NCI-H2196 (cell line): ENCODE measurements at regions not wholly inside any gene's neighbourhood (a gene's known extent, or its start where the extent isn't known, plus 50 kb on each side); places are given as distances from the start of the nearest gene placed in this dataset.
A peak's percentile ranks its signal among the peaks of the same experiment; 100 is the strongest.

Source experiments
- DNase-seq: peaks from one replicate; lab custom pipeline; 2025; ENCODE audit not compliant: unreplicated experiment; lab: John Stamatoyannopoulos, UW

DNA sequence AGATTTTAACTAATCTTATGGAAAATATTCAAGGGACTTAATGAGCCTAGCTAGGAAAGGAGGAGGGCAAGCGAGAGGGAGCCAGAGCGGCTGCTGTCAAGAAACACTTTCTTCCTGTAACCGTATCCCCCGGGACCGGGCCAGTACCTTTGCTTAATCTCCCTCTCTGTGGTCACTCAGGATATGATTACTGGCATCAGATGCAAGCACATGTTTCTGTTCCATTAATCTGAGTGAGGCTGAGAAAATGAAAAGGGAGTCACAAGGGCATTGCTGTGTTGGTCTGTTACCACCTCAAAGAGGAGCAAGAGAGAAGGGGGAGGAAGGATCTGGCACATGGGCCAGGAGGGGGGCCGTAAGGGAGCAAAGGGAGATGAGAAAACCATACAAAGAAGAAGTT is 356.7 kb upstream of the GATB start:
- no peak for DNase-seq

GRCh38 chr4:152117054-152117453 is 356.2 kb upstream of the GATB start:
- no peak for DNase-seq

GRCh38 chr4:152115794-152116193 is 355.0 kb upstream of the GATB start:
- DNase-seq: no peak

GRCh38 chr4:152115118-152115517 is 354.3 kb upstream of the GATB start:
- no peak for DNase-seq

DNA sequence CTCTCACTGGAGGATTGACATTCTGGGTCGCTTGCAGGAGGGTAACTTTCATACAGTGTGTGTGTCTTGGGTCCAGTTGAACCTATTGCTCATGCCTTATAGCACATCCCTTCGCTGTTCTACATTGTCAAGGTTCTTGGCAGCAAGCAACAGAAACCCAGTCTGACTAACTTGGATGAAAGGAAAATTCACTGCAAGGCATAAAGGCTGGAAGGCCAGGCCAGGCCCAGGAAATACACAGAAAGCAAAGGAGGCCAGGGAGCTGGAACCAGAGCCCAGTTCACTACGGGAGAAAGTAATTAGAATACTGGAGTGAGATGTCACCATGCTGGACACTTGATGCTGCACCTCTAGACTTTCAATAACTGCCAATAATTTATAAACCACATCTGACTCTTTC is 353.8 kb upstream of the GATB start:
- no peak for DNase-seq

GRCh38 chr4:152112887-152113286 is 352.1 kb upstream of the GATB start:
- DNase-seq: no peak

DNA sequence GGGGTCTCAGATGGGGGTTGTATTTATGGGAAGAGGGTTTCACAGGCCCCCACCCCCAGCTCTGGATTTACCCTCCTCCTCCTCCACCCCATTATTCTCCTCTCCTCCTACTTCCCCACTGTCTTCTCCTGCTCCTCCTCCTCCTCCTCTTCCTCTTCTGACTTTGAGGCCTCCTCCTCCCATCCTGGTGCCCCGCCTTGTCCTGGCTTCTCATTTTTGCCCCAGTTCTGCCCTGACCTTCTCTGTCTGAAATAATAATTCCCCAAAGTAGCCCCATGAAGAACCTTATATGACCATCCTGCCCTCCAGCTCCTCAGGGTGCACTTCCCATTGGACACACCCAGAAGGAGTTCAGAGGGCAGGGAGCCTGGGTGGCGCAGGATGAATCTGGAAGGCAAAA is 351.4 kb upstream of the GATB start:
- no peak for DNase-seq

- DNase-seq: no peak
Observed at GRCh38 chr4:152110780-152111179, 350.0 kb upstream of the GATB start.

- DNase-seq: no peak
Observed at GRCh38 chr4:152109531-152110509, 349.0 kb upstream of the GATB start.

DNA sequence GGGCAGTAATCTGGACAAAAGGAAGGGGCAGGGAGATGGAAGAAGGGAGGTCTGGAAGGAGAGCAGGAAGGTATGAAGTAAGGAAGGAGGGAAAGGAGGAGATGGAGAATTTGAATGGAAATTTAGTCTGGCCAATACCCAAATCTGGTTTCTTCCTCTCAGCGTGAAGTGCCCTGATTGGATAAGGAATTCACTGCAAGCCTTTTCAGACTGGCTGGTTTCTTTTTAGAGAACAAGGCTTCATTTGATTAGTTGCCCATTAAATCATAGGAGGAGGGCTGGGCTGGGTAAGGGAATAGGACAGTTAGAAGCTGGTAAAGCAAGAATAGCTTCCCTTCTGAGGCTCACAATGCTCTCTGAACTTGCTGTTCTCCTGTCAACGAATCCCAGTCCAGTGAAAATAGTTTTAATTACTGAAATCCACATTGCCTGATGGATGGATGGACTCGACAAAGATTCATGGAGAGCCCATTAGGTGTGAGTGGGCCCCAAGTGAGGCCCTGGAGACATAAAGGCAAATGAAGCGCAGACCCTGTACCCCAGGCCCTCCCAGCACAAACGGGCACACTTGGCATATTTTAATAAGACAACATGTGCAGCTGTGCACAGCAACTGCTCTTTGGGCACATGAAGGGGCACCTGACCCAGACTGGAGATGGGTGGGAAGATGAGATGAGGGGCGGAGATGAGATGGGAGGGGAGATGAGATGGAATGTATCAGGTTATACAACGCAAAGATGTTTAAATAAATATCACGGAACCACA is 347.1 kb upstream of the GATB start:
- no peak for DNase-seq

- DNase-seq: peak; percentile 27
Observed at GRCh38 chr4:152106781-152107321, 346.0 kb upstream of the GATB start.

GRCh38 chr4:152106113-152106763 is 345.4 kb upstream of the GATB start:
- DNase-seq: peak; percentile 3

- DNase-seq: no peak
Observed at GRCh38 chr4:152104901-152105357, 344.1 kb upstream of the GATB start.

GRCh38 chr4:152104356-152104755 is 343.5 kb upstream of the GATB start:
- no peak for DNase-seq

GRCh38 chr4:152103181-152103901 is 342.5 kb upstream of the GATB start:
- DNase-seq: no peak

DNA sequence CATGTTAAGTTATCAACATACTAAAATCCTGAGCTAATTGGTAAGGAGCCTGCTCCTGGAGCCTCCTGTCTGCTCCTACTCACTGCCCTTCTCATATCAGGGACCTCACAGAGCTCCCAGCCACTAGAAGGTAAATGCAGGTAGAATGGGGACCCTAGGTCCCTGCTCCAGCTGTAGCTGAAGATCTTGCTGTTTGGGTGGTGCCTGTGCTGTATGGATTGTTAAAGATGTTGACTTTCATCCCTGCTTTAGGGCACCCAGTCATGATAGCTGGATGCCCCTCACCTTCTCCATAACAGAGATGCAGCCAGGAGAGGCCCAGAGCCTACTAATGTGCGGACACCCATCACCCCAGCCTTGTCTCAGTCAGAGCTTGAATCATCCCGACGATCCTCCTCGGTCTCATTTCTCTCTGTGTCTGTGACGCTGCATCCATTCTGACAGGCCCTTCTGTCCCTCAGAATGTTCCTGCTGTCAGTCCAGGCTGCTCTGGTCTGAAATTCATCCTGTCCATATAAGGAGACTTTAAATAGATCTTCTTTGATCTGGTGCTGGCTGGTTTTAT is 341.7 kb upstream of the GATB start:
- no peak for DNase-seq

DNA sequence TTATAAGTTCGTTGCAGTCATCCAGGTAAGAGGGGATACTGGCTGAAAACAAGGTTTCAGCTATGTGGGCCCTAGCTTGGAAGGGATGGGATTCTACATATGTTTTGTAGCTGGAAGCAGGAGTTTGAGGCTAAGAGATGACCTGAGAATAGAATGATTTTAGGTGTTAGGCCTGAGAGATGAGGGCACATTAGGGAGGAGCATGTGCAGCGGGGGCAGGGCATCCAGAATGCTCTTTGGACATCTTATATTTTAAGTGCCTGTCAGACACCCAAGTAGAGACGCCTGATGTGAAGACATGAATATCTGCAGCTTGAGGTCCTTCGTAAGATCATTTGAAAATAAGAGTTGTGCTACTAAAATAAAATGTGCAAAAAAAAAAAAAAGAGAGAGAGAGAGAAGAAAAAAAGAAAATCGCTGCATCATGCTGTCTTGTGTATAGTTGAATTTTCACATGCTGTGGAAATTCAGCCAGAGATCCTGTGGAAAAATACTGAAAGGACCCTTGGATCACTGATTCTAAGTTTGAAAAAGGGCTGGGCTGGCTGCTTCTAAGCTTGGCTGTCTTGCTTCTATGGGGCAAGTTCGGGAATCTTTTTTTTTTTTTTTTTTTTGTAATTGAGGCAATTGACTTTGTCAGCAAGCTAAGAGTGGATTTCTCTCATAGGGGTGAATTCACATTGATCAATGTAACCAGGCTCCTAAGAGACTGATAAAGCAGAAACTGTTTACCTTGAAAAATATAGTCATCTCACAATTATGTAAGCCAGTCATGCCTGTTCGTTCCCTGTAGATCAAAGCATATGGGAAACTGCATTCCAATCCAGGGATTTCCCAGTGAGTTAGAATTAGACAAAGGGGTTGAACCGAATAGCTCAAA is 341.0 kb upstream of the GATB start:
- DNase-seq: no peak

- DNase-seq: no peak
Observed at GRCh38 chr4:152100379-152101201, 339.8 kb upstream of the GATB start.
